IPS-NIHi7 (cell line): ENCODE measurements at regions not wholly inside any gene's neighbourhood (a gene's known extent, or its start where the extent isn't known, plus 50 kb on each side); places are given as distances from the start of the nearest gene placed in this dataset.
"Not testable (repeated sequence)": the region's sequence is repeated elsewhere in the genome, so short reads cannot be mapped to it uniquely, and the experiment has no call there.

Source experiments
- DNase-seq: peaks from one replicate; pipeline ENCODE4 v3.0.0; 2012; ENCODE audit warnings: mixed read lengths; ENCODE audit errors: extremely low spot score

- DNase-seq, result no peak
Observed at GRCh38 chr14:98932431-98933325, 339.3 kb downstream of the BCL11B start.

- DNase-seq, result not testable (repeated sequence)
Observed at GRCh38 chr14:98934569-98934968, 337.4 kb downstream of the BCL11B start.

- no peak for DNase-seq
Observed at GRCh38 chr14:98935921-98936320, 336.1 kb downstream of the BCL11B start.

- no peak for DNase-seq
Observed at GRCh38 chr14:98937021-98937420, 335.0 kb downstream of the BCL11B start.

GRCh38 chr14:98937712-98938505 is 334.1 kb downstream of the BCL11B start:
- DNase-seq, result no peak

GRCh38 chr14:98940693-98941437 is 331.1 kb downstream of the BCL11B start:
- no peak for DNase-seq

GRCh38 chr14:98941481-98941880 is 330.5 kb downstream of the BCL11B start:
- DNase-seq, result no peak

- no peak for DNase-seq
Observed at GRCh38 chr14:98943907-98944306, 328.1 kb downstream of the BCL11B start.

GRCh38 chr14:98944989-98945388 is 327.0 kb downstream of the BCL11B start:
- DNase-seq, result no peak

GRCh38 chr14:98945611-98946570 is 326.1 kb downstream of the BCL11B start:
- no peak for DNase-seq

GRCh38 chr14:98946940-98947339 is 325.1 kb downstream of the BCL11B start:
- peak; percentile 61 for DNase-seq

- no peak for DNase-seq
Observed at GRCh38 chr14:98947911-98948595, 323.9 kb downstream of the BCL11B start.

- DNase-seq, result no peak
Observed at GRCh38 chr14:98949051-98949450, 322.9 kb downstream of the BCL11B start.

- DNase-seq, result no peak
Observed at GRCh38 chr14:98949481-98950135, 322.4 kb downstream of the BCL11B start.

- no peak for DNase-seq
Observed at GRCh38 chr14:98950353-98950895, 321.6 kb downstream of the BCL11B start.

- no peak for DNase-seq
Observed at GRCh38 chr14:98951031-98951430, 321.0 kb downstream of the BCL11B start.

GRCh38 chr14:98951521-98952152 is 320.4 kb downstream of the BCL11B start:
- no peak for DNase-seq

- DNase-seq, result no peak
Observed at GRCh38 chr14:98952593-98953350, 319.2 kb downstream of the BCL11B start.
